ENCODE measurements at regions not wholly inside any gene's neighbourhood (a gene's known extent, or its start where the extent isn't known, plus 50 kb on each side); places are given as distances from the start of the nearest gene placed in this dataset.

GRCh38 chr2:143875295-143876233 is 644.4 kb downstream of the ZEB2 start:
- Histone ChIP-seq H2AFZ (ENCODE audit: low read length) (0 out of 2 replicates have a peak overlapping the region, but pooled peaks have one; percentile 31), H3K9me3 (ENCODE audit: low read length) (0 out of 2 replicates have a peak, but pooled peaks cover 6% of the 10 kb centered on the region), H3K4me2 (ENCODE audit: low read length) (no peak overlapping the region), H3K4me1 (ENCODE audit: insufficient read depth, low read length) (no peaks in the 10 kb centered on the region), H3K27me3 (ENCODE audit: low read length) (no peaks in the 10 kb centered on the region), H3F3A (ENCODE audit: low read length, unreplicated experiment) (no peaks in the 10 kb centered on the region), H3K79me2 (ENCODE audit: low read length) (no peaks in the 10 kb centered on the region), H3K36me3 (ENCODE audit: low read depth, low read length) (no peaks in the 10 kb centered on the region), H3K9me2 (replicated peaks; ENCODE audit: low read length) (no peaks in the 10 kb centered on the region), H3K27ac (ENCODE audit: low read length) (no peak overlapping the region), H3K9ac (ENCODE audit: low read length) (no peak overlapping the region), H4K20me1 (ENCODE audit: low read length) (no peaks in the 10 kb centered on the region), H3K4me3 (ENCODE audit: low read length) (no peak overlapping the region)
- ChIA-PET POLR2A (ENCODE audit: unreplicated experiment) (no interaction called here), CTCF (no interaction called here)
- BruUV-seq (replicated peaks) = no TSS peak
- no peak for TF ChIP-seq CTCF (conservative IDR thresholded peaks at IDR 0.05; ENCODE audit: low read depth, low read length)
- no peak for TF ChIP-seq EZH2phosphoT487 (IDR thresholded peaks at IDR 0.05; ENCODE audit: borderline replicate concordance, low read length)
- DNase-seq (no peak), ATAC-seq (no peak)
- intact Hi-C loops (cut with micrococcal nuclease) = no loop called here

- no peak overlapping the region for H3K27ac ChIP-seq (ENCODE audit: low read length)
- no peak overlapping the region for H2AFZ ChIP-seq (ENCODE audit: low read length)
- no peaks in the 10 kb centered on the region for H4K20me1 ChIP-seq (ENCODE audit: low read length)
- H3F3A ChIP-seq (ENCODE audit: low read length, unreplicated experiment) = no peaks in the 10 kb centered on the region
- ChIA-PET CTCF (no interaction called here), POLR2A (ENCODE audit: unreplicated experiment) (no interaction called here)
- no TSS peak for BruUV-seq (replicated peaks)
- H3K36me3 ChIP-seq (ENCODE audit: low read depth, low read length) = no peaks in the 10 kb centered on the region
- ATAC-seq (no peak), DNase-seq (no peak)
- H3K9me2 ChIP-seq (replicated peaks; ENCODE audit: low read length) = no peaks in the 10 kb centered on the region
- H3K9me3 ChIP-seq (ENCODE audit: low read length) = peaks cover 9% of the 10 kb centered on the region
- H3K9ac ChIP-seq (ENCODE audit: low read length) = no peak overlapping the region
- H3K4me2 ChIP-seq (ENCODE audit: low read length) = no peak overlapping the region
- H3K4me3 ChIP-seq (ENCODE audit: low read length) = no peak overlapping the region
- no peaks in the 10 kb centered on the region for H3K79me2 ChIP-seq (ENCODE audit: low read length)
- H3K4me1 ChIP-seq (ENCODE audit: insufficient read depth, low read length) = no peaks in the 10 kb centered on the region
- no peaks in the 10 kb centered on the region for H3K27me3 ChIP-seq (ENCODE audit: low read length)
- no peak for TF ChIP-seq EZH2phosphoT487 (IDR thresholded peaks at IDR 0.05; ENCODE audit: borderline replicate concordance, low read length)
- TF ChIP-seq CTCF (conservative IDR thresholded peaks at IDR 0.05; ENCODE audit: low read depth, low read length) = no peak
- TF ChIP-seq EZH2 (IDR thresholded peaks at IDR 0.05; ENCODE audit: low read length, unreplicated experiment) = no peak
- intact Hi-C loops (cut with micrococcal nuclease) = no loop called here
These were observed 646.0 kb downstream of the ZEB2 start for GRCh38 chr2:143873886-143874285.

- Histone ChIP-seq H3K9me2 (replicated peaks; ENCODE audit: low read length) (no peaks in the 10 kb centered on the region), H3K4me1 (ENCODE audit: insufficient read depth, low read length) (no peaks in the 10 kb centered on the region)
These were observed 649.2 kb downstream of the ZEB2 start for GRCh38 chr2:143870696-143871095.

More at GRCh38 chr2:143870696-143871095, 649.2 kb downstream of the ZEB2 start:
- Histone ChIP-seq H3K36me3 (ENCODE audit: low read depth, low read length) (no peaks in the 10 kb centered on the region), H3K27ac (ENCODE audit: low read length) (no peak overlapping the region), H3F3A (ENCODE audit: low read length, unreplicated experiment) (no peaks in the 10 kb centered on the region), H3K4me3 (ENCODE audit: low read length) (no peak overlapping the region), H3K27me3 (ENCODE audit: low read length) (no peaks in the 10 kb centered on the region), H4K20me1 (ENCODE audit: low read length) (no peaks in the 10 kb centered on the region), H3K79me2 (ENCODE audit: low read length) (no peaks in the 10 kb centered on the region), H2AFZ (ENCODE audit: low read length) (no peak overlapping the region), H3K9me3 (ENCODE audit: low read length) (peaks cover 11% of the 10 kb centered on the region), H3K4me2 (ENCODE audit: low read length) (no peak overlapping the region), H3K9ac (ENCODE audit: low read length) (no peak overlapping the region)
- ChIA-PET CTCF (no interaction called here), POLR2A (ENCODE audit: unreplicated experiment) (no interaction called here)
- TF ChIP-seq CTCF (conservative IDR thresholded peaks at IDR 0.05; ENCODE audit: low read depth, low read length) (no peak), EZH2phosphoT487 (IDR thresholded peaks at IDR 0.05; ENCODE audit: borderline replicate concordance, low read length) (no peak), EZH2 (IDR thresholded peaks at IDR 0.05; ENCODE audit: low read length, unreplicated experiment) (no peak)
- no peak for ATAC-seq
- no peak for DNase-seq
- intact Hi-C loops (cut with micrococcal nuclease) = no loop called here
- BruUV-seq (replicated peaks) = no TSS peak

Measured in PC-3 (cell line).